ENCODE measurements at regions not wholly inside any gene's neighbourhood (a gene's known extent, or its start where the extent isn't known, plus 50 kb on each side); places are given as distances from the start of the nearest gene placed in this dataset.

- H3K9me2 ChIP-seq (replicated peaks; ENCODE audit: low read depth, low read length), result no peaks in the 10 kb centered on the region
- H4K20me1 ChIP-seq (ENCODE audit: insufficient read depth, low read length, poor library complexity, severe bottlenecking), result no peaks in the 10 kb centered on the region
- H3K4me1 ChIP-seq (ENCODE audit: insufficient read depth, low read length, poor library complexity, severe bottlenecking), result no peaks in the 10 kb centered on the region
- no peaks in the 10 kb centered on the region for H3K36me3 ChIP-seq (ENCODE audit: insufficient read depth, low read length)
- no peaks in the 10 kb centered on the region for H3K27me3 ChIP-seq (ENCODE audit: insufficient read depth, low read length, poor library complexity, severe bottlenecking)
- H3K9ac ChIP-seq (ENCODE audit: low read depth, low read length, poor library complexity, severe bottlenecking), result no peak overlapping the region
- no peak overlapping the region for H3K4me2 ChIP-seq (ENCODE audit: low read depth, low read length, poor library complexity, severe bottlenecking)
- TF ChIP-seq CTCF (conservative IDR thresholded peaks at IDR 0.05; ENCODE audit: low read length), result no peak
- TF ChIP-seq EZH2phosphoT487 (IDR thresholded peaks at IDR 0.05; ENCODE audit: borderline replicate concordance), result no peak
- no peak overlapping the region for H3K4me3 ChIP-seq (ENCODE audit: low read length, poor library complexity, severe bottlenecking)
- H3K9me3 ChIP-seq (ENCODE audit: insufficient read depth, low read depth, low read length), result 0 out of 2 replicates have a peak, but pooled peaks cover 5% of the 10 kb centered on the region
- no peaks in the 10 kb centered on the region for H3F3A ChIP-seq (ENCODE audit: low read depth)
- no peak overlapping the region for H2AFZ ChIP-seq (ENCODE audit: low read length)
- no peaks in the 10 kb centered on the region for H3K79me2 ChIP-seq (ENCODE audit: insufficient read depth, low read length)
Observed at GRCh38 chr10:44087403-44087802, 297.5 kb downstream of the CXCL12 start.

GRCh38 chr10:44083719-44084400, 301.0 kb downstream of the CXCL12 start:
- Histone ChIP-seq H4K20me1 (ENCODE audit: insufficient read depth, low read length, poor library complexity, severe bottlenecking) (no peaks in the 10 kb centered on the region), H3K4me1 (ENCODE audit: insufficient read depth, low read length, poor library complexity, severe bottlenecking) (no peaks in the 10 kb centered on the region), H3K79me2 (ENCODE audit: insufficient read depth, low read length) (no peaks in the 10 kb centered on the region), H3K9me2 (replicated peaks; ENCODE audit: low read depth, low read length) (no peaks in the 10 kb centered on the region), H3K4me3 (ENCODE audit: low read length, poor library complexity, severe bottlenecking) (no peak overlapping the region), H3K9me3 (ENCODE audit: insufficient read depth, low read depth, low read length) (no peaks in the 10 kb centered on the region), H3K9ac (ENCODE audit: low read depth, low read length, poor library complexity, severe bottlenecking) (no peak overlapping the region), H2AFZ (ENCODE audit: low read length) (no peak overlapping the region), H3F3A (ENCODE audit: low read depth) (no peaks in the 10 kb centered on the region), H3K36me3 (ENCODE audit: insufficient read depth, low read length) (no peaks in the 10 kb centered on the region), H3K4me2 (ENCODE audit: low read depth, low read length, poor library complexity, severe bottlenecking) (no peak overlapping the region), H3K27me3 (ENCODE audit: insufficient read depth, low read length, poor library complexity, severe bottlenecking) (no peaks in the 10 kb centered on the region)
- TF ChIP-seq CTCF (conservative IDR thresholded peaks at IDR 0.05; ENCODE audit: low read length), result no peak
- TF ChIP-seq EZH2phosphoT487 (IDR thresholded peaks at IDR 0.05; ENCODE audit: borderline replicate concordance), result no peak

- TF ChIP-seq CTCF (conservative IDR thresholded peaks at IDR 0.05; ENCODE audit: low read length) (no peak), EZH2phosphoT487 (IDR thresholded peaks at IDR 0.05; ENCODE audit: borderline replicate concordance) (no peak)
- 0 out of 2 replicates have a peak, but pooled peaks cover 3% of the 10 kb centered on the region for H3K9me3 ChIP-seq (ENCODE audit: insufficient read depth, low read depth, low read length)
- H3K27me3 ChIP-seq (ENCODE audit: insufficient read depth, low read length, poor library complexity, severe bottlenecking), result no peaks in the 10 kb centered on the region
- no peaks in the 10 kb centered on the region for H3F3A ChIP-seq (ENCODE audit: low read depth)
- H3K9me2 ChIP-seq (replicated peaks; ENCODE audit: low read depth, low read length), result no peaks in the 10 kb centered on the region; the same call in 1 of the 2 replicates
- H3K9ac ChIP-seq (ENCODE audit: low read depth, low read length, poor library complexity, severe bottlenecking), result no peak overlapping the region
- no peaks in the 10 kb centered on the region for H3K36me3 ChIP-seq (ENCODE audit: insufficient read depth, low read length)
- H3K4me2 ChIP-seq (ENCODE audit: low read depth, low read length, poor library complexity, severe bottlenecking), result no peak overlapping the region
- H3K4me1 ChIP-seq (ENCODE audit: insufficient read depth, low read length, poor library complexity, severe bottlenecking), result no peaks in the 10 kb centered on the region
- no peak overlapping the region for H2AFZ ChIP-seq (ENCODE audit: low read length)
- no peaks in the 10 kb centered on the region for H4K20me1 ChIP-seq (ENCODE audit: insufficient read depth, low read length, poor library complexity, severe bottlenecking)
- H3K4me3 ChIP-seq (ENCODE audit: low read length, poor library complexity, severe bottlenecking), result no peak overlapping the region
- H3K79me2 ChIP-seq (ENCODE audit: insufficient read depth, low read length), result no peaks in the 10 kb centered on the region
Observed at GRCh38 chr10:44071479-44071878, 313.4 kb downstream of the CXCL12 start.
